ENCODE measurements at regions not wholly inside any gene's neighbourhood (a gene's known extent, or its start where the extent isn't known, plus 50 kb on each side); places are given as distances from the start of the nearest gene placed in this dataset.

- Histone ChIP-seq H3K4me3 (no peak overlapping the region), H3K27ac (ENCODE audit: control insufficient read depth, insufficient read depth) (no peak overlapping the region), H3K4me1 (ENCODE audit: control insufficient read depth, insufficient read depth, low read length) (no peaks in the 10 kb centered on the region), H2AFZ (ENCODE audit: control insufficient read depth, low read depth, low read length) (no peak overlapping the region), H3K9ac (ENCODE audit: control insufficient read depth, insufficient read depth, low read length) (no peak overlapping the region), H3K4me2 (ENCODE audit: control insufficient read depth, insufficient read depth) (no peak overlapping the region), H3K9me3 (replicated peaks; ENCODE audit: control insufficient read depth, insufficient read depth, low read length) (no peaks in the 10 kb centered on the region), H3K36me3 (ENCODE audit: control insufficient read depth in 2 of 2, insufficient read depth in 2 of 2, low read length in 1 of 2) (no peaks in the 10 kb centered on the region), H3K79me2 (ENCODE audit: control insufficient read depth, insufficient read depth, low read length) (no peaks in the 10 kb centered on the region), H4K20me1 (ENCODE audit: control insufficient read depth, insufficient read depth) (no peaks in the 10 kb centered on the region), H3K27me3 (replicated peaks in 1 of 2; ENCODE audit: control insufficient read depth in 2 of 2, insufficient read depth in 2 of 2, low read length in 1 of 2) (no peaks in the 10 kb centered on the region)
- no peak for FAIRE-seq
- no TSS peak for BruUV-seq (replicated peaks)
- TF ChIP-seq YY1 (IDR thresholded peaks at IDR 0.05; ENCODE audit: low read depth, low read length) (no peak), ATF2 (IDR thresholded peaks at IDR 0.05; ENCODE audit: low read length) (no peak), KLF5 (IDR thresholded peaks at IDR 0.05; ENCODE audit: partially characterized antibody) (no peak), MEF2A (IDR thresholded peaks at IDR 0.05; ENCODE audit: insufficient read depth, low read depth, low read length) (no peak), KDM1A (IDR thresholded peaks at IDR 0.05; ENCODE audit: borderline replicate concordance) (no peak), ZBTB11 (CRISPR knock-in tag; IDR thresholded peaks at IDR 0.05) (no peak), ZSCAN29 (IDR thresholded peaks at IDR 0.05) (no peak), HDAC2 (IDR thresholded peaks at IDR 0.05) (no peak), NFXL1 (IDR thresholded peaks at IDR 0.05; ENCODE audit: borderline replicate concordance) (no peak), POLR2AphosphoS5 (IDR thresholded peaks at IDR 0.05; ENCODE audit: low read length) (no peak), MLLT1 (IDR thresholded peaks at IDR 0.05) (no peak), ZNF622 (IDR thresholded peaks at IDR 0.05) (no peak), ZNF384 (IDR thresholded peaks at IDR 0.05; ENCODE audit: borderline replicate concordance, low read depth, low read length) (no peak)
- ATAC-seq = no peak
- POLR2A ChIA-PET = interaction anchor here (0.7 kb wide), 1 partner anchor 9 kb away, joined by 3 read pairs; no protein-coding TSS in a partner anchor
- 40% methylated on average over 3 of the region's 3 CpGs for WGBS (ENCODE audit: insufficient coverage, insufficient replicate concordance, low lambda C conversion rate, missing lambda C conversion rate)
- RAD21 ChIA-PET (ENCODE audit: unreplicated experiment) = no interaction called here
- no peak for DNase-seq (ENCODE audit: low read depth, low spot score)
- intact Hi-C loops (cut with micrococcal nuclease; ENCODE audit: unreplicated experiment) = no loop called here
- SMC1A ChIA-PET (ENCODE audit: uncharacterized antibody, unreplicated experiment) = no interaction called here
- CTCF ChIA-PET = no interaction called here
- in situ Hi-C loops (cut with MboI) = no loop called here
Measured at GRCh38 chr5:74154526-74154925, 486.0 kb downstream of the ENC1 start.
